Stimulated activated naive CD4-positive, alpha-beta T cell (primary cell): ENCODE measurements at regions not wholly inside any gene's neighbourhood (a gene's known extent, or its start where the extent isn't known, plus 50 kb on each side); places are given as distances from the start of the nearest gene placed in this dataset.
"Not testable (repeated sequence)": the region's sequence is repeated elsewhere in the genome, so short reads cannot be mapped to it uniquely, and the experiment has no call there.

Source experiments
- DNase-seq, 6 experiments: peaks; one replicate each; lab custom pipeline; 2025; lab: John Stamatoyannopoulos, UW

- no peak for DNase-seq
Measured at GRCh38 chr4:79175716-79176115, 150.1 kb downstream of the NAA11 start.

- no peak for DNase-seq
Measured at GRCh38 chr4:79174490-79175252, 151.2 kb downstream of the NAA11 start.

DNA sequence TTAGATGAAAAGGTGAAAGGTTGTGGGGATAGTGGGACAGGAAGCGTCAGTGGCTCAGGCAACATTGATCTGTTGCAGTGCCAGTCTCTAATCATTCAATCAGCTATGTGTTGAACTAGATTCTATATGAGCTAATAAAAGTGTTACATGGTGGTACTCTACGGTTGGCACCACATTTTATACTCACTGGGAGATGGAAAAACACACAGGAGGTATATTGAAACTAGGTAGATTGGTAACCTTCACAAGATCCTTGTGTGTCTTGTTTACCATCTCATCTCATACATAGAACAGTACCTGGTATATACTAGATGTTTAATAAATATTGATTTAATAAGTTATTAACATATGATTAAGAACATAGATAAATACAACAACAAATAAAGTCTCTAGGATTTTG, 152.7 kb downstream of the NAA11 start:
- no peak for DNase-seq

DNA sequence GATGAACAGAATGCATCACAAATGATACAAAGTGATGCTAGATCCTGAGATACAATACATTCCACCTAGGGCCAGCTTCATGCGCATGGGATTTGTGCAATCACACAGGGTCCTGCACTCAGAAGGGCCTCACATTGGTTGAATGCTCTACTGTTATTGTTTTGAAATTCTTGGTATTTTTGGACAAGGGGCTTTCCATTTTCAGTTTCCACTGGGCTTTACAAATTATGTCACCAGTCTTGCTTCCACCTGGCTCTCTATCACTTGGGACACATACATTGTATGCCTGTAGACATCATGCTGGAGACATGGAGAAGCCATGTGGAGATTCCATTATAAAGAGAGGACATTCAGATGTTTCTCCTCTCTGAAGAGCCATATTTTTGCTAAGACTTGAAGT, 155.8 kb downstream of the NAA11 start:
- no peak for DNase-seq

DNA sequence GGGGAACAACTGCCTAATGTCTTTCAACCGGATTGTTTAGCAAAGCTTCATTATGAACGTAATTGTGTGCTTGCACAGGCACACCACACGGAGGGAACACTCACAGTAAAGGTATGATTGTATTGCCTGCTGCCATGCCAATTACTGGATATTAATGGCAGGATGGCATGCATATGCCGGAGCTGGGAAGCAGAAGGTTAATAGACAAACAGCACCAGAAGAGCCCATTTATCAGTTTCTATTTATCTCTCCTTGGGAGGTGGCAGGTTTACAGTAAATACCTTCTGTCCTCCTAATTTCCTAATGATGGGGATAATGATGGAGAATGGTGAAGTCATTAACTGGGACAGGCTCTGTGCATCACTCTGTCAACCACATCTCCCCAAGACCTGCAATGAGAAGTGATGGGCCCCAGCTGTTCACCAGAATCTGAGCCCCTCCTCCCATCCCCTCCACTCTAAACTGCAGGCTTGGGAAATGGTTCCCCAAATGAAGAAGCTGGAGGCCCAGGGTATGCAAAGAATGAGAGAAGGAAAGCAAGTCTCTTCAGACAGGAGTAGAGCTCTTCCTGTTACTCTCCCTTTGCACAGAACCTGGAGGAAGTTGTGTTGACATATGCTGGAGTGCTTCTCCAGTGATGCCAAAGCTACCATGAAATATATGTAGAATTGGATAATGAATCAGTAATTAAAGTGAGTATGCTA, 160.8 kb downstream of the NAA11 start:
- no peak for DNase-seq

- no peak for DNase-seq
Measured at GRCh38 chr4:79163981-79164490, 161.8 kb downstream of the NAA11 start.

- DNase-seq: no peak
Measured at GRCh38 chr4:79160962-79161361, 164.9 kb downstream of the NAA11 start.

- DNase-seq: not testable (repeated sequence)
Measured at GRCh38 chr4:79158705-79159104, 167.2 kb downstream of the NAA11 start.

DNA sequence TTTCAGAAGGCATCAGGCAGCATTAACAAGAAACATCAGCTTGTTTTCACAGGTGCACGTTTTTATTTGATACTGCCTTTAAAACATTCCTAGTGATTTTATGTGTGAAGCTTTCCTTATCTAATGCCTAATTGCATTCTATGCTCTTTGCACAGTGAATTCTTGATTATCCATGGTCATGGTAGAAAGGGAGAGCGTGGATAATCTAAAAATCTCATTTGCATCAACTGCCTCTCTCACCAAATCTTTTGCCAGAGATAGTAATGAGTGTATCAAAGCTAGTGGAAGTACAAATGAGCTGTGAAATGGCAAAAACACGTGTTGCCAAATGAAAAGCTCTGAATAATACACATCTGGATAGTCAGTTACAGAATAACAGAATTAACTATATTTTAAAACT, 170.5 kb downstream of the NAA11 start:
- DNase-seq: no peak

DNA sequence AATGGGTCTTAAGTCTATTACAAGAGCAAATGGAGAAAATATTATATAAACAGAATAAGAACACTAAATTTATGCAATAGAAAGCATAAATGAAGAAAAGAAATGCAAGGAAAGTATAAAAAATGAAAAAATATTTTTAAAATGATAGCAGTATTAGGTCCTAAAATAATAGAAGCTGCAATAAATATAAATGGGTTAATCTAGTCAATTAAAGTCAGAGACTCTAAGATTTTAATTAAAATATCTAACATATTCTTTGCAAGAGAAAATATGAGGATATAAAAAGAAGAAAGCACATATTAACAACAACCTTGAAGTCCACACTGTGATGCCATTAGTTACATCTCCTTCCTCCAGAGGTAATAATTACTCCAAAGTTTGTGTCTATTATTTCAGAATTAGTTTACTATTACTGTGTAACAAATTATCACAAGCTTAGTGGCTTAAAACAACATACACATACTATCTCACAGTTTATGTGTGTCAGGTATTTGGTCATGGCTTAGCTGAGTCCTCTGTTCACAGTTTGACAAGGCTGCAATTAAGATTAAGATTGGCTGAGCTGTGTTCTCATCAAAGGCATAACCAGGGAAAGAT, 174.9 kb downstream of the NAA11 start:
- DNase-seq: no peak

DNA sequence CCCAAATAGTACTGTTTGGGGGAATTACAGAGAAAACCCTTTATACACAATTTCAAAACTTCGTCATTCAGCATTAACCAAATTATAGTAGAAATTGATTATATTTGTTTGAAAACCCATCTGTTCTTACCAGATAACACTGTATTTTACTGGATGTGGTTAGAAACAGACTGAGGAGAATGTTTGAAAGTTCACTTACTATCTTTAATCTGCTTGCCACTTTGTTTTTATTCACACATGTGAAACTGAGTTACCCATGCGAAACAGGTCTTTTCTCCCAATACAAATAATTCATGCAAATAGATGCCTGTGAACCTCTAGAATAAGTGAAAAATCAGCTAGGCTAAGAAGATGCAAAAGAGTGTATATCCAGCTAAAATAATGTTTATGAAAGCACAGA, 177.5 kb downstream of the NAA11 start:
- DNase-seq: no peak

- DNase-seq: no peak
Measured at GRCh38 chr4:79147251-79147650, 178.6 kb downstream of the NAA11 start.

DNA sequence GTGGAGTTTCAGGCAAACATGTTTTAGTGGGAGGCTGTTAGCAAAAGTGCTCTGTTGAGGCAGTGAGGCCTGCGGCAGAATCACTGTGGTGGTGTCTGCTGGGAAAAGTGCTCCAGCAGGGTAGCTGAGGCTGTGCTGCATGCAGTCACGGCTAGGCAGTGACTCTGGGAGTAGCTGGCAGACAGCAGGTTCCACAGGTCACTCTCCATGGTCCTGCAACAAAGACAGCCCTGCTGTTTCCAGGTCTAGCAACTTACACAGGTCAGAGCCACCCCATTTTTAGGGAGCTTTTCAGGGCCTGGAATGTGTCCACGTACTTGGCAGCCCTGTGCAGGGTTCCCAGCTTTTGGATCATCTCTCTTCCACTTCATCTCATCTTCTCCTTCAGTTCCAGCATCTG, 184.3 kb downstream of the NAA11 start:
- DNase-seq: no peak

GRCh38 chr4:79134767-79135166, 191.1 kb downstream of the NAA11 start:
- DNase-seq: no peak

- DNase-seq: no peak
Measured at GRCh38 chr4:79132826-79133225, 193.0 kb downstream of the NAA11 start.

GRCh38 chr4:79121875-79122358, 182.7 kb upstream of the PAQR3 start:
- no peak for DNase-seq

DNA sequence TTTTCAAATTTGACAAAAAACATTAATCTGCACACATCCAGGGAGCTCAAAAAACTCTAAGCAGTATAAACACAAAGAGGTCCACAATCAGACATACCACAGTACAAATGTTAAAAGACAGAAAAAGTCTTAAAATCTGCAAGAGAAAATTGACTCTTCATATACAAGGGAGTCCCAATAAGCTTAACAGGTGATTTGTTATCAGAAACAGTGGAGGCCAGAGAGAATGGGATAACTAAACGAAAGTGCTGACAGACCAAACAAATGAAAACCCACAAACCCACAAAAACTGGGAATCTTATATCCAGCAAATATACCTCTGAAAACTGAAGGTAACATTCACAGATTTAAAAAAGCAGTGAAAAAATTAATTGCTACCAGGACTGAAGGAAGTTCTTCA, 182.0 kb upstream of the PAQR3 start:
- no peak for DNase-seq

DNA sequence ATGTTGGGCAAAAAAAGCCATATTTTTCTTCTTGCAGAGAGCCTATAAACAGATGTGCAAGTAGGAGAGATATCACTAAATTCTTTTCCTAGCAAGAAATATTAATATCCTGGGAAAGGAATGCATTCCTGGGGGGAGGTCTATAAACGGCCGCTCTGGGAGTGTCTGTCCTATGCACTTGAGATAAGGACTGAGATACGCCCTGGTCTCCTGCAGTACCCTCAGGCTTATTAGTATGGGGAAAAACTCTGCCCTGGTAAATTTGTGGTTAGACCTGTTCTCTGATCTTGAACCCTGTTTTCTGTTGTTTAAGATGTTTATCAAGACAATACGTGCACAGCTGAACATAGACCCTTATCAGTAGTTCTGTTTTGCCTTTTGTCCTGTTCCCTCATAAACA, 177.8 kb upstream of the PAQR3 start:
- not testable (repeated sequence) for DNase-seq

GRCh38 chr4:79107014-79107413, 167.8 kb upstream of the PAQR3 start:
- no peak for DNase-seq

- no peak for DNase-seq
Measured at GRCh38 chr4:79088946-79089691, 149.9 kb upstream of the PAQR3 start.

- DNase-seq: no peak
Measured at GRCh38 chr4:79087071-79087470, 147.8 kb upstream of the PAQR3 start.

DNA sequence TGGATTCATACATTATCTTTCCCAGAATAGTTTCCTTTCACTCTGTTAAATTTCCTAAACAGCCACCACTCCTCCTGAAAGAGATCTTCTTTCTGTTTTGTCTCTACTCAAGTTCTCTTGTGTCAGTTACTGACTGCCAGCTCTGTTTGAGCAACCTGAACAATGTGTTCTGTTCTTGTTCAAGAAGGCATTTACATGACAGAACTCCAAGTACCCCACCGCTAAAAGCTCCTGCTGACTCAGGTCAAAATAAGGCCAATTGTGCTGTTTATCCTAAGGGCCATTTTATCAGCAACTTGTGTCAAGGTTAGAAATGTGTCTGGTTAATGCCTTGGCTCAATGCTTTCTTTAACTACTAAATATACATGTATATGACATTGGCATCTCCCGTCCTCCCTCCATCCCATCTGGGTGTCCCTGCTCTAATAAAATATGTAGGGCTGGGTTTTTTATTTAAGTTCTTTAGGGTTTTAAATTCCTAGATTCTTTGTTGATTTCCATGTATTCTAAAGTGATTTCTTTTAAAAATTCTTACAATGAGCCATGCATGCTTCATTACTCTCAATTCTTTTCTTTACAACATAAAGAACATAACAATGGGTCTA, 144.3 kb upstream of the PAQR3 start:
- DNase-seq: no peak
